Upper lobe of left lung (tissue), 6 donors: ENCODE measurements at regions not wholly inside any gene's neighbourhood (a gene's known extent, or its start where the extent isn't known, plus 50 kb on each side); places are given as distances from the start of the nearest gene placed in this dataset.
A peak's percentile ranks its signal among the peaks of the same experiment; 100 is the strongest.

Source experiments
- ATAC-seq, 2 donors: fragments of 200-7000 bp; cut with Tn5 transposase; one replicate each; pipeline ENCODE4 v1.9.1; 2022; ENCODE audit warnings: mild to moderate bottlenecking in 2 of 2, moderate library complexity in 2 of 2; ENCODE audit not compliant: low FRiP score in 2 of 2
- DNase-seq, 2 donors: peaks; one replicate each; pipeline ENCODE4 v3.0.0-alpha.2; 2019 to 2020
- H3K27ac ChIP-seq, 4 donors: fragments of 200-600 bp; sonication (generic); one replicate each; pipeline ENCODE4 v1.5.1; 2016 to 2019
- H3K27me3 ChIP-seq, 4 donors: fragments of 200-600 bp; sonication (generic); one replicate each; pipeline ENCODE4 v1.5.1; 2017 to 2019
- H3K36me3 ChIP-seq, 4 donors: fragments of 200-600 bp; sonication (generic); one replicate each; pipeline ENCODE4 v1.5.1; 2016 to 2019
- H3K4me1 ChIP-seq, 4 donors: fragments of 200-600 bp; sonication (generic); one replicate each; pipeline ENCODE4 v1.5.1; 2018 to 2019
- H3K4me3 ChIP-seq, 4 donors: fragments of 200-600 bp; sonication (generic); one replicate each; pipeline ENCODE4 v1.5.1; 2017 to 2019; ENCODE audit warnings: mild to moderate bottlenecking in 2 of 4, moderate library complexity in 1 of 4
- H3K9me3 ChIP-seq, 4 donors: fragments of 200-600 bp; sonication (generic); one replicate each; pipeline ENCODE4 v1.5.1; 2018 to 2019
- EP300 ChIP-seq, 4 donors: sonication (generic); formaldehyde crosslinking; IDR thresholded peaks; one replicate each; pipeline ENCODE4 v1.5.1; 2017; ENCODE audit warnings: antibody characterized with exemption in 4 of 4, control low read depth in 2 of 4
- POLR2A ChIP-seq, 4 donors: fragments of 450-650 bp; IDR thresholded peaks; one replicate each; pipeline ENCODE4 v1.5.1; 2016 to 2017; ENCODE audit warnings: antibody characterized with exemption in 4 of 4, mild to moderate bottlenecking in 2 of 4
- POLR2AphosphoS5 ChIP-seq, 2 donors: sonication (generic); formaldehyde crosslinking; IDR thresholded peaks; one replicate each; pipeline ENCODE4 v1.5.1; 2017; ENCODE audit warnings: antibody characterized with exemption in 2 of 2
- WGBS, 2 donors: methylation state at CpG; one replicate each; pipeline ENCODE4 v1.1.5; 2017 to 2018; 5-methylcytosine and 5-hydroxymethylcytosine counted together
- TF ChIP-seq, protein P1 (sequence below), 6 experiments: fragments of 450-650 bp in 4 of 6; fragments of 200-600 bp in 2 of 6; sonication (generic) in 2 of 6; IDR thresholded peaks; one replicate each; pipeline ENCODE4 v1.5.1; 2016 to 2019; ENCODE audit warnings: antibody characterized with exemption in 6 of 6
- donor health status: DM: no; HTN: no; CAD: no; lungs with moderate emphysema.
- donor health status: DM: no; HTN: yes; CAD: no; lungs with severe emphysema.

DNA sequence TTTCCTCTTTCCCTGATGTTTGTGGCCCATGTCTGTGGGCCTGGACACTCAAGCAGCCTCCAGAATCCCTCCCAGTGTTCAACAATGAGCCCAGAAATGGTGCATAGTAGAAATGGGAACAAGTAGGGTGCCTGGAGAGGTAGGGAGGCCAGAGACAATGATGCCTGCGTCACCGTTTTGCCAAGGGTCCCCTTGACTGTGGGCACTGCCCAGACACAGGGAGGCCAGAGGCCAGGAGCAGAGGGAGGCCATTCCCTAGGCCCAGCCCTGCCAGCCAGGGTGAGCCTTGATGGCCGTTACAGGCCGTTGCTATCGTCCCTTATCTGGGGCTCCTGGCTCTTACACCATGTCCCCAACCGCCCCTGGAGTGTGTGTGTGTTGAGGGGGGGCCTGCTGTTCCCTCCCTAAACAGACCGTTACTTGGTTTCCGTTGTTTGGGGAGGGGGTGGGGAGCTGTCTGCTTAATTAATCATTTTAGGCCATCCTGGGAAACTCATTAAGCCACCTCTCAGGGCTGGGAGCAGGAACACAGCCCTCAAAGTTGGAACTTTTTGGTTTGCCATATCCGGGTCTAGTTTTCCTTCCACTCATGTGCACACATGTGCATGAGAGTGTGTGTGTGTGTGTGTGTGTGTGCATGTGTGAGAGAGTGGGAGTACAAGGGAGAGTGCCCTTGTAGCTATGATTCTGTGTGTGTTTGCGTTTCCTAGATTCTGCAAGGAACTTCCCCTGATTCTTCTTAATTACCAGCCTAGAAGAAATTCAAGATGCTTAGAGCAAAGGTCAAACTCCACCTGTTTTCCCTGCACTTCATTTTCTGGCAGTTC, 135.2 kb upstream of the HAAO start:
- Histone ChIP-seq H3K4me3 (no peak overlapping the region), H3K36me3 (no peaks in the 10 kb centered on the region), H3K27me3 (peaks cover 0 to 2% (median 0%) of the 10 kb centered on the region in 4 donors), H3K4me1 (peaks cover 90 to 97% (median 93%) of the 10 kb centered on the region in 4 donors), H3K9me3 (no peaks in the 10 kb centered on the region), H3K27ac (peak overlapping the region; percentile 75 to 86 (median 82))
- TF ChIP-seq, protein P1, sequence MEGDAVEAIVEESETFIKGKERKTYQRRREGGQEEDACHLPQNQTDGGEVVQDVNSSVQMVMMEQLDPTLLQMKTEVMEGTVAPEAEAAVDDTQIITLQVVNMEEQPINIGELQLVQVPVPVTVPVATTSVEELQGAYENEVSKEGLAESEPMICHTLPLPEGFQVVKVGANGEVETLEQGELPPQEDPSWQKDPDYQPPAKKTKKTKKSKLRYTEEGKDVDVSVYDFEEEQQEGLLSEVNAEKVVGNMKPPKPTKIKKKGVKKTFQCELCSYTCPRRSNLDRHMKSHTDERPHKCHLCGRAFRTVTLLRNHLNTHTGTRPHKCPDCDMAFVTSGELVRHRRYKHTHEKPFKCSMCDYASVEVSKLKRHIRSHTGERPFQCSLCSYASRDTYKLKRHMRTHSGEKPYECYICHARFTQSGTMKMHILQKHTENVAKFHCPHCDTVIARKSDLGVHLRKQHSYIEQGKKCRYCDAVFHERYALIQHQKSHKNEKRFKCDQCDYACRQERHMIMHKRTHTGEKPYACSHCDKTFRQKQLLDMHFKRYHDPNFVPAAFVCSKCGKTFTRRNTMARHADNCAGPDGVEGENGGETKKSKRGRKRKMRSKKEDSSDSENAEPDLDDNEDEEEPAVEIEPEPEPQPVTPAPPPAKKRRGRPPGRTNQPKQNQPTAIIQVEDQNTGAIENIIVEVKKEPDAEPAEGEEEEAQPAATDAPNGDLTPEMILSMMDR (IDR thresholded peaks at IDR 0.05): no peak
- TF ChIP-seq POLR2AphosphoS5 (IDR thresholded peaks at IDR 0.05) (peak in 1 of 2 donors; percentile 46), POLR2A (IDR thresholded peaks at IDR 0.05) (no peak)
- DNase-seq: no peak
- no peak for ATAC-seq
- WGBS, 2 donors: 28 to 35% methylated on average over 8 to 10 of the region's 10 CpGs

DNA sequence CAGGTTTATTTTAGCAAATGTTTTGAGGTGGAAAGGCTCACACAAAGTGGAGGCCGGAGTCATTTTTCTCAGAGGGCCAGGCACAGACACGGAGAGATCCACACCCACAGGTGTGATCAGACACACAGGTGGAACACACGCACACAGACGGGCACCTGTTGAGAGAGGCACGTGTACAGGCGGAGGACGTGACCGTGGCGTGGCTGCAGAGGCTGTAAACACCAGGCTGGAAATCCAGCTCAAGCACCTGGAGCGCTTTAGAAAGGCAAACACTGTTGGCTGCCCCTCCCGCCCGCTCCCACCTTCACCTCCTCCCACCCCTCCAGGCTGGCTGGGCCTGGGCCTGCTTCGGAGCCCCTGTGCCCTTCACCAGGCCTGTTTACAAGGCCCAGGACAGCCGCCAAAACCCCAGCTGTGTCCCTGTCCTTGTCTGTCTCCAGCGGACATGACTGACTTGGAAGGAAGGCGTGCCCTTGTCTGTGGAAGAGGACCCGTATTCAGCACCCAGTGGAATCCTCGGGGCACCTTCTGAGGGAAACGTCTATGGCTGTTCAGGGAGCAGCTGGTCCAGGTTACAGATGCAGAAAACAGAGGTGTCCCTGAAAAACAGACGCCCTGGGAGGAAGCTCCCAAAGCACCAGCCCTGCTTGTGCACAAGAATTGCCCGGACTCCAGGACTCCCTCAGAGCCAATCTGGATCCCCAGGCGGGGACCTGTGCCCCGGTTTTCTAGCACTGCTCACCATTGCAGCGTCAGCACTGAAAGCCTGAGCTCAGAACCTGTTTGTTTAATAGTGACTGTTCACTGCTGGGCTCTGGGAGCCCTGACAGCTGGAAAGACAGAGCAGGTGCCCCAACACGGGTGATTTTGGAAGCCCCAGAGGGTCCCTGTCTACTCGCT, 134.3 kb upstream of the HAAO start:
- WGBS, 2 donors: 56 to 57% methylated on average over 17 to 26 of the region's 26 CpGs
- TF ChIP-seq POLR2AphosphoS5 (IDR thresholded peaks at IDR 0.05): no peak
- TF ChIP-seq, protein P1 (IDR thresholded peaks at IDR 0.05): no peak
- no peak for TF ChIP-seq EP300 (IDR thresholded peaks at IDR 0.05)
- no peaks in the 10 kb centered on the region for H3K36me3 ChIP-seq

DNA sequence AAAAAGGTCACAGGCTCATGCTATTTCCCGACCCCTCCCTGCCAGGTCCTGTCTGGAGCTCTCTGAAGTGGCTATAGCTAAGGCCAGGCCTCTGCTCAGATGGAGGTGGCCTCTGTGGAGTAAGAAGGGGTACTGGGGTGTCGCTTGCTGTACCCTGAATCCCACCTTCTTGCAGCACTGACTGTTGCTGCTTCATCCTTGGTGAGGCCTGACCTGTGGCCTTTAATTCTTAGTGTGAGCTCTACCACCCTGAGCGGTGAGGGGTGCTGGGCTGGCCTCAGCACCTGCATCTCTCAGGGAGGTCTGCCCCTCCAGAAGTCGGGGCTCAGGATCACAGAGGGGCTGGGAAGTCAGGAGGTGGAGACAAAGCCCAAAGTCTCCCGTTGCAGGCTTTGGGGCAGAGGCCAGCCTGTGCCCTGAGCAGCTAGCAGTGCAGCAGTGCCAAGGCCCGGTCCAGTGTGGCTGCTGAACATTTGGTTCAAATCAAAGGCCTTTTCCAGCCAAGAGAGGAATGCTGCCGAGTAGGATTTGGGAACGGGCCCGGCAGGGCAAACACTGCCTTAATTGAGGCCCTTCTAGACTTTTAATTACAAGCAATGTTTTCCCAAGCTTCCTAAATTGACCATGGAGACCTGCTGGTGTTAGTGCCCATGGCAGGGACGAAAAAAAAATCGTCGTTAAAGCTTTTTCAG, 133.5 kb upstream of the HAAO start:
- TF ChIP-seq EP300 (IDR thresholded peaks at IDR 0.05): no peak
- TF ChIP-seq, protein P1 (IDR thresholded peaks at IDR 0.05): no peak
- no peak for TF ChIP-seq POLR2AphosphoS5 (IDR thresholded peaks at IDR 0.05)
- TF ChIP-seq POLR2A (IDR thresholded peaks at IDR 0.05): no peak
- WGBS, 2 donors: 50 to 53% methylated on average over 8 to 12 of the region's 12 CpGs
- peaks cover 0 to 2% (median 0%) of the 10 kb centered on the region in 4 donors for H3K27me3 ChIP-seq
- no peak overlapping the region for H3K4me3 ChIP-seq
- DNase-seq (no peak), ATAC-seq (no peak)
- peak overlapping the region; percentile 75 to 86 (median 82) for H3K27ac ChIP-seq
- H3K36me3 ChIP-seq: no peaks in the 10 kb centered on the region
- no peaks in the 10 kb centered on the region for H3K9me3 ChIP-seq
- peaks cover 80 to 86% (median 81%) of the 10 kb centered on the region in 4 donors for H3K4me1 ChIP-seq

More for the DNA sequence above, 134.3 kb upstream of the HAAO start:
- Histone ChIP-seq H3K9me3 (no peaks in the 10 kb centered on the region), H3K27me3 (peaks cover 0 to 2% (median 0%) of the 10 kb centered on the region in 4 donors), H3K4me3 (no peak overlapping the region), H3K27ac (peak overlapping the region; percentile 75 to 86 (median 82)), H3K4me1 (peaks cover 87 to 91% (median 88%) of the 10 kb centered on the region in 4 donors)
- ATAC-seq: no peak
- DNase-seq: no peak

DNA sequence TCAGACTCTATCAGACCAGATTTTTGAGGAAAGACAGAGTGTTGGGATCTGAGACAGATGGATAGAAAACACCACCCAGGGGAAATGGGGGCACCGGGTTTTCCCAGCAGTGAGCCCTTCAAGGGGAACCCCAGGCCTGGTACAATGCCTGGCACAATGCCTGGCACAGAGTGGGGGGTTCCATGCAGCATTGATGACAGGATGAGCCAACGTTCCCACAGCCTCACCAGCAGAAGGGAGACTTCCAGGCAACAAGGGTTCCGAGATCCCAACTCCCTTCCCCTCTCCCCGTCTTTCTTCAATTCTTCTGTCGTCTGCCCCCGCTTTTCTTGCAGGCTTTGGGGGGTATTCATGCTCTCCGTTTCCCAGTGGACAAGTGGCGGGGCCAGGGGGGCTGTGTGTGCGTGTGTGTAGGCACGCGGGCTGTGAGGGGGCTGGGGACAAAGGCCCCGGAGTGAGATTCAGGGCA, 132.1 kb upstream of the HAAO start:
- no peaks in the 10 kb centered on the region for H3K36me3 ChIP-seq
- no peak for DNase-seq
- TF ChIP-seq POLR2AphosphoS5 (IDR thresholded peaks at IDR 0.05): peak in 1 of 2 donors; percentile 7
- no peak for TF ChIP-seq POLR2A (IDR thresholded peaks at IDR 0.05)
- TF ChIP-seq EP300 (IDR thresholded peaks at IDR 0.05): peak in 3 of 4 donors; percentile 29 to 63 (median 29)
- TF ChIP-seq, protein P1 (IDR thresholded peaks at IDR 0.05): no peak
- peaks cover 66 to 76% (median 68%) of the 10 kb centered on the region in 4 donors for H3K4me1 ChIP-seq
- peak overlapping the region; percentile 75 to 86 (median 82) for H3K27ac ChIP-seq
- H3K9me3 ChIP-seq: no peaks in the 10 kb centered on the region
- H3K27me3 ChIP-seq: peaks cover 0 to 2% (median 0%) of the 10 kb centered on the region in 4 donors
- ATAC-seq: peak in 1 of 2 donors; percentile 1
- H3K4me3 ChIP-seq: no peak overlapping the region
- WGBS, 2 donors: 23 to 28% methylated on average over 12 of the region's 12 CpGs
